ENCODE measurements at regions not wholly inside any gene's neighbourhood (a gene's known extent, or its start where the extent isn't known, plus 50 kb on each side); places are given as distances from the start of the nearest gene placed in this dataset.

DNA sequence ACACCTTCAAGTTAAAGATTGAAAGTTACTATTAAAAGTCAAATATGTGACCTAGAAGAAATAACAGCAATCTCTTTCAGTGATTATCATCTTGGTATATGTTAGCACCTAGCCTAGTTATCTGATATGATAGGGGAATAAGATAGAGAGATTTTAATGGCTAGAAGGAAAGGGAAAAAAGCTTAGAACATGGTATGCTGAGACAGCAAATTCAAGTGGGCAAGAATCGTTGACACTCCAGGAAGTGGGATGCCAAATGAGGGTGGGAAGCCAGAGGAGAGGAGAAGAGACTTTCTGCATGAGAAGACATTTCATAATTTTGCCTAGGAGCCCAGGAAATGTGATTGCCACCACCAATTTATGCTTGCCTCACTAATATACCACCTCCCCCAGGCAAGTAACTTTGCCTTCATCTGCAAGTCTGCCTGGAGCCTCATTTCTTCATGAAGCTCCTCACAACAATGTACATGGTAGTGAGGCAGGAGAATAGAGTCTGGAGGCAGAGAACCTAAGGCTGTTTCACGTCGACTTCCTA, 504.9 kb downstream of the TNS1 start:
- TF ChIP-seq, protein P1, sequence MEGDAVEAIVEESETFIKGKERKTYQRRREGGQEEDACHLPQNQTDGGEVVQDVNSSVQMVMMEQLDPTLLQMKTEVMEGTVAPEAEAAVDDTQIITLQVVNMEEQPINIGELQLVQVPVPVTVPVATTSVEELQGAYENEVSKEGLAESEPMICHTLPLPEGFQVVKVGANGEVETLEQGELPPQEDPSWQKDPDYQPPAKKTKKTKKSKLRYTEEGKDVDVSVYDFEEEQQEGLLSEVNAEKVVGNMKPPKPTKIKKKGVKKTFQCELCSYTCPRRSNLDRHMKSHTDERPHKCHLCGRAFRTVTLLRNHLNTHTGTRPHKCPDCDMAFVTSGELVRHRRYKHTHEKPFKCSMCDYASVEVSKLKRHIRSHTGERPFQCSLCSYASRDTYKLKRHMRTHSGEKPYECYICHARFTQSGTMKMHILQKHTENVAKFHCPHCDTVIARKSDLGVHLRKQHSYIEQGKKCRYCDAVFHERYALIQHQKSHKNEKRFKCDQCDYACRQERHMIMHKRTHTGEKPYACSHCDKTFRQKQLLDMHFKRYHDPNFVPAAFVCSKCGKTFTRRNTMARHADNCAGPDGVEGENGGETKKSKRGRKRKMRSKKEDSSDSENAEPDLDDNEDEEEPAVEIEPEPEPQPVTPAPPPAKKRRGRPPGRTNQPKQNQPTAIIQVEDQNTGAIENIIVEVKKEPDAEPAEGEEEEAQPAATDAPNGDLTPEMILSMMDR (IDR thresholded peaks at IDR 0.05; ENCODE audit: borderline replicate concordance, extremely low read depth, low read length, poor library complexity, severe bottlenecking), result no peak
- no peak for TF ChIP-seq EZH2 (IDR thresholded peaks at IDR 0.05; ENCODE audit: borderline replicate concordance, low read depth, low read length, severe bottlenecking)
